Transverse colon (tissue), 4 donors: ENCODE measurements at regions not wholly inside any gene's neighbourhood (a gene's known extent, or its start where the extent isn't known, plus 50 kb on each side); places are given as distances from the start of the nearest gene placed in this dataset.

Experiments
- CTCF ChIP-seq, 5 experiments: fragments of 200-600 bp in 3 of 5; fragments of 450-650 bp in 2 of 5; sonication (generic) in 3 of 5; IDR thresholded peaks; 1 replicate in 2 of 5; 2 replicates in 3 of 5; pipeline ENCODE4 v1.5.1; 2016 to 2017; ENCODE audit warnings: antibody characterized with exemption in 5 of 5, inconsistent platforms in 3 of 5, mild to moderate bottlenecking in 2 of 5, moderate library complexity in 1 of 5
- EP300 ChIP-seq: sonication (generic); formaldehyde crosslinking; IDR thresholded peaks from one replicate; pipeline ENCODE4 v1.6.1; 2017; ENCODE audit warnings: antibody characterized with exemption, low read depth
- POLR2AphosphoS5 ChIP-seq, 3 donors: sonication (generic); formaldehyde crosslinking; IDR thresholded peaks; one replicate each; pipeline ENCODE4 v1.6.1; 2016; ENCODE audit warnings: antibody characterized with exemption in 3 of 3

GRCh38 chr3:194245474-194245873, 105.7 kb downstream of the CPN2 start:
- TF ChIP-seq CTCF (IDR thresholded peaks at IDR 0.05) = no peak
- no peak for TF ChIP-seq EP300
- no peak for TF ChIP-seq POLR2AphosphoS5 (IDR thresholded peaks at IDR 0.05)
